H9 (cell line): ENCODE measurements at regions not wholly inside any gene's neighbourhood (a gene's known extent, or its start where the extent isn't known, plus 50 kb on each side); places are given as distances from the start of the nearest gene placed in this dataset.

ENCODE experiments used
- DNase-seq: peaks from one replicate; pipeline ENCODE4 v3.0.0-alpha.2; 2017
- H2AFZ ChIP-seq: one replicate; pipeline ENCODE4 v1.6.1; 2013; ENCODE audit warnings: mild to moderate bottlenecking, low read length, control low read depth, moderate library complexity
- H2AK5ac ChIP-seq: 2 replicates; pipeline ENCODE4 v1.6.1; 2013; ENCODE audit warnings: low read length, control low read depth, mixed read lengths; ENCODE audit not compliant: insufficient read length
- H2BK120ac ChIP-seq: one replicate; pipeline ENCODE4 v1.6.1; 2013; ENCODE audit warnings: low read depth, mild to moderate bottlenecking, low read length, control low read depth, inconsistent platforms; ENCODE audit not compliant: poor library complexity, severe bottlenecking
- H2BK12ac ChIP-seq: 2 replicates; pipeline ENCODE4 v1.6.1; 2013; ENCODE audit warnings: low read length, control low read depth, mixed read lengths, low read depth; ENCODE audit not compliant: insufficient read length
- H2BK15ac ChIP-seq: 2 replicates; pipeline ENCODE4 v1.6.1; 2013; ENCODE audit warnings: low read depth, low read length, control low read depth
- H2BK20ac ChIP-seq: one replicate; pipeline ENCODE4 v1.6.1; 2013; ENCODE audit warnings: low read depth, mild to moderate bottlenecking, low read length, control low read depth, inconsistent platforms; ENCODE audit not compliant: poor library complexity, severe bottlenecking
- H2BK5ac ChIP-seq: 2 replicates; pipeline ENCODE4 v1.6.1; 2013; ENCODE audit warnings: low read length, control low read depth, mixed read lengths; ENCODE audit not compliant: insufficient read length
- H3K14ac ChIP-seq: 2 replicates; pipeline ENCODE4 v1.6.1; 2013; ENCODE audit warnings: low read length, control low read depth; ENCODE audit not compliant: insufficient read depth
- H3K18ac ChIP-seq: 2 replicates; pipeline ENCODE4 v1.6.1; 2013; ENCODE audit warnings: low read depth, mild to moderate bottlenecking, mixed read lengths, low read length, control low read depth; ENCODE audit not compliant: insufficient read length
- H3K23ac ChIP-seq: 2 replicates; pipeline ENCODE4 v1.6.1; 2013; ENCODE audit warnings: low read length, control low read depth, mixed read lengths, low read depth; ENCODE audit not compliant: insufficient read length
- H3K23me2 ChIP-seq: 2 replicates; pipeline ENCODE4 v1.6.1; 2013; ENCODE audit warnings: low read depth, mild to moderate bottlenecking, mixed read lengths, low read length, control low read depth; ENCODE audit not compliant: insufficient read length, poor library complexity, severe bottlenecking
- H3K27ac ChIP-seq: 2 replicates; pipeline ENCODE4 v1.5.1; 2013; ENCODE audit warnings: low read length, control low read depth, mixed read lengths, low read depth; ENCODE audit not compliant: insufficient read length
- H3K27me3 ChIP-seq: 2 replicates; pipeline ENCODE4 v1.6.1; 2013; ENCODE audit warnings: low read length, control low read depth, inconsistent platforms; ENCODE audit not compliant: insufficient read depth
- H3K4ac ChIP-seq: 2 replicates; pipeline ENCODE4 v1.6.1; 2013; ENCODE audit warnings: low read depth, mild to moderate bottlenecking, control low read depth, inconsistent platforms, low read length, moderate library complexity
- H3K4me1 ChIP-seq: 2 replicates; pipeline ENCODE4 v1.6.1; 2013; ENCODE audit warnings: low read length, control low read depth, inconsistent platforms; ENCODE audit not compliant: insufficient read depth
- H3K4me2 ChIP-seq: 2 replicates; pipeline ENCODE4 v1.6.1; 2013; ENCODE audit warnings: low read length, control low read depth, mixed read lengths; ENCODE audit not compliant: insufficient read length, insufficient read depth
- H3K56ac ChIP-seq: 2 replicates; pipeline ENCODE4 v1.6.1; 2013; ENCODE audit warnings: low read depth, mild to moderate bottlenecking, mixed read lengths, low read length, control low read depth; ENCODE audit not compliant: insufficient read length
- H3K79me1 ChIP-seq: 2 replicates; pipeline ENCODE4 v1.6.1; 2013; ENCODE audit warnings: low read depth, mild to moderate bottlenecking, moderate library complexity, low read length, control low read depth, inconsistent platforms; ENCODE audit not compliant: insufficient read depth, poor library complexity, severe bottlenecking
- H3K79me2 ChIP-seq: 2 replicates; pipeline ENCODE4 v1.6.1; 2013; ENCODE audit warnings: low read length, control low read depth, inconsistent platforms; ENCODE audit not compliant: insufficient read depth
- H3K9ac ChIP-seq: 2 replicates; pipeline ENCODE4 v1.6.1; 2013; ENCODE audit warnings: low read length, control low read depth, mixed read lengths; ENCODE audit not compliant: insufficient read length; ENCODE audit errors: extremely low read depth
- H3K9me3 ChIP-seq: one replicate; pipeline ENCODE4 v1.6.1; 2013; ENCODE audit warnings: low read depth, low read length, inconsistent platforms; ENCODE audit not compliant: control insufficient read depth
- H3T11ph ChIP-seq: one replicate; pipeline ENCODE4 v1.6.1; 2013; ENCODE audit warnings: mild to moderate bottlenecking, low read length, control low read depth, inconsistent platforms
- H4K20me1 ChIP-seq: one replicate; pipeline ENCODE4 v1.6.1; 2013; ENCODE audit not compliant: control insufficient read depth, insufficient read length, insufficient read depth
- H4K5ac ChIP-seq: 2 replicates; pipeline ENCODE4 v1.6.1; 2013; ENCODE audit warnings: low read depth, mild to moderate bottlenecking, mixed read lengths, low read length, control low read depth; ENCODE audit not compliant: insufficient read length
- H4K8ac ChIP-seq: replicated peaks from 2 replicates; pipeline ENCODE4 v1.6.1; 2013; ENCODE audit warnings: low read length, control low read depth, mixed read lengths, low read depth; ENCODE audit not compliant: insufficient read length
- H4K91ac ChIP-seq: 2 replicates; pipeline ENCODE4 v1.6.1; 2013; ENCODE audit warnings: low read depth, mild to moderate bottlenecking, moderate library complexity, mixed read lengths, low read length, control low read depth; ENCODE audit not compliant: insufficient read length
- H3K27ac Mint-ChIP-seq, 3 experiments: 2 replicates in 2 of 3; 3 replicates in 1 of 3; pipeline ENCODE4 v1.8.0; 2020 to 2021; ENCODE audit warnings: mixed read lengths in 3 of 3, mild to moderate bottlenecking in 1 of 3, moderate library complexity in 1 of 3
- H3K27me3 Mint-ChIP-seq: 2 replicates; pipeline ENCODE4 v1.8.0; 2021; ENCODE audit warnings: low read depth, mild to moderate bottlenecking, moderate library complexity, mixed read lengths
- H3K36me3 Mint-ChIP-seq, 3 experiments: 2 replicates in 2 of 3; 3 replicates in 1 of 3; pipeline ENCODE4 v1.8.0; 2020 to 2021; ENCODE audit warnings: low read depth in 3 of 3, mixed read lengths in 3 of 3; ENCODE audit not compliant: insufficient read depth in 1 of 3
- H3K4me1 Mint-ChIP-seq, 2 experiments: 2 replicates each; pipeline ENCODE4 v1.8.0; 2020; ENCODE audit warnings: mixed read lengths in 2 of 2
- H3K4me3 Mint-ChIP-seq, 2 experiments: 2 replicates in 1 of 2; 3 replicates in 1 of 2; pipeline ENCODE4 v1.8.0; 2020 to 2021; ENCODE audit warnings: mild to moderate bottlenecking in 2 of 2, mixed read lengths in 2 of 2, moderate library complexity in 1 of 2
- H3K9me3 Mint-ChIP-seq, 2 experiments: 2 replicates in 1 of 2; 3 replicates in 1 of 2; pipeline ENCODE4 v1.8.0; 2020; ENCODE audit warnings: mild to moderate bottlenecking in 2 of 2, mixed read lengths in 2 of 2, moderate library complexity in 1 of 2
- CTCF ChIP-seq: fragments of 200-600 bp; sonication (generic); conservative IDR thresholded peaks from 3 replicates; pipeline ENCODE4 v1.8.0; 2021; ENCODE audit warnings: antibody characterized with exemption, mild to moderate bottlenecking
- WGBS: extraction: QIAGEN DNeasy Blood & Tissue Kit; methylation state at CpG from one replicate; pipeline ENCODE4 v1.1.7; 2013; ENCODE audit warnings: missing lambda C conversion rate, low lambda C conversion rate, mixed read lengths; ENCODE audit not compliant: insufficient read length; ENCODE audit errors: extremely low coverage; 5-methylcytosine and 5-hydroxymethylcytosine counted together

DNA sequence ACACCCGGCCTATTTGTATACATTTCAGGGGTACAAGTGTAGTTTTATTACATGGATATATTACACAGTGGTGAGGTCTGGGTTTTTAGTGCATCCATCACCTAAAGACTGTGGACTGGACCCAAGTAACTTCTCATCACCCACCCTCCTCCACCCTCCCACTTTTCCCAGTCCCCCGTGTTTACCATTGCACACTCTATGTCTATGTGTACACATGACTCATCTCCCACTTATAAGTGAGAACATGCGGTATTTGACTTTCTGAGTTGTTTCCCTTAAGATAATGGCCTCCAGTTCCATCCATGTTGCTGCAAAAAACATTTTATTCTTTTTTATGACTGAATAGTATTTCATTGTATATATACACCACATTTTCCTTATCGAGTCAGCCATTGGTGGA, 98.9 kb upstream of the WAC start:
- Mint-ChIP-seq H3K9me3 (peaks cover 3 to 5% of the 10 kb centered on the region in 2 experiments; a peak in 2 of 5 replicates), H3K27me3 (peaks cover 3% of the 10 kb centered on the region; the same call in 1 of the 2 replicates), H3K4me3 (no peak overlapping the region), H3K27ac (no peak overlapping the region), H3K36me3 (peaks cover 0 to 4% (median 0%) of the 10 kb centered on the region in 3 experiments; a peak in 2 of 7 replicates), H3K4me1 (peaks cover 8 to 19% of the 10 kb centered on the region in 2 experiments)
- WGBS, result no CpG with 5 or more reads among the region's 4 CpGs
- Histone ChIP-seq H2BK15ac (no peak overlapping the region), H3K4me1 (peaks cover 2% of the 10 kb centered on the region; the same call in 1 of the 2 replicates), H4K91ac (no peak overlapping the region), H3K56ac (no peak overlapping the region), H4K20me1 (no peaks in the 10 kb centered on the region), H4K5ac (no peak overlapping the region), H4K8ac (no peak overlapping the region), H3K23me2 (no peaks in the 10 kb centered on the region), H2BK5ac (no peak overlapping the region), H3K14ac (no peak overlapping the region), H3K4me2 (no peak overlapping the region), H2BK120ac (no peak overlapping the region), H3K27me3 (no peaks in the 10 kb centered on the region), H3K9me3 (no peaks in the 10 kb centered on the region), H3T11ph (no peak overlapping the region), H3K79me1 (no peaks in the 10 kb centered on the region), H2AK5ac (no peak overlapping the region), H3K79me2 (no peaks in the 10 kb centered on the region), H3K27ac (no peak overlapping the region), H3K9ac (no peak overlapping the region), H3K4ac (no peak overlapping the region), H3K23ac (no peak overlapping the region), H2BK20ac (no peak overlapping the region), H2BK12ac (no peak overlapping the region), H2AFZ (no peak overlapping the region), H3K18ac (no peak overlapping the region)
- no peak for TF ChIP-seq CTCF
- no peak for DNase-seq
